ENCODE measurements at regions not wholly inside any gene's neighbourhood (a gene's known extent, or its start where the extent isn't known, plus 50 kb on each side); places are given as distances from the start of the nearest gene placed in this dataset.

- TF ChIP-seq CTCF (IDR thresholded peaks at IDR 0.05 in 8 of 11, conservative IDR thresholded peaks at IDR 0.05 in 3 of 11), result no peak
- no peak for TF ChIP-seq POLR2AphosphoS5 (IDR thresholded peaks at IDR 0.05)
Measured at GRCh38 chr16:73457851-73458250, 409.9 kb upstream of the ZFHX3 start.

Measured in spleen (tissue), 7 donors.